ENCODE measurements at regions not wholly inside any gene's neighbourhood (a gene's known extent, or its start where the extent isn't known, plus 50 kb on each side); places are given as distances from the start of the nearest gene placed in this dataset.

DNA sequence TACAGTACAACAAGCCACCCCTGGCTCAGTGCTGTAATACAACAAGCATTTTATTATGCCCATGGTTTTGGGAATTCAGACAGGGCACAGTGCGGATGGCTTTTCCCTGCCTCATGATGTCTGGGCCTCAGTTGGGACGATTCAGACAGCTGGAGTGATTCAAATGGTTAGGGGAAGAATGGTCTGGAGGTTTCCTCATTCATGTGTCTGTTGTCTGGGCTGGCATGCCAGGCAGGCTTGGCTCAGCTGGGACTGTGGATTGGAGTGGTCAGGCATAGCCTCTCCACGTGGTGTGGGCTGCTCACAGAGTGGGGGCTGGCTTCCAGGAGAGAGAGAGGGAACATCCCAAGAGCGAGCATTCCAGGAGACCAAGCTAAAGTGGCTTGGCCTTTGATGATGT lies 164.4 kb downstream of the C11orf91 start:
- CTCF ChIA-PET: interaction anchor here (0.6 kb wide), 1 partner anchor 46 kb away, joined by 3 read pairs; no protein-coding TSS in a partner anchor
- POLR2A ChIA-PET: no interaction called here
- TF ChIP-seq ZNF629 (tag by site-specific recombination; IDR thresholded peaks at IDR 0.05): no peak
- TF ChIP-seq, protein P1, sequence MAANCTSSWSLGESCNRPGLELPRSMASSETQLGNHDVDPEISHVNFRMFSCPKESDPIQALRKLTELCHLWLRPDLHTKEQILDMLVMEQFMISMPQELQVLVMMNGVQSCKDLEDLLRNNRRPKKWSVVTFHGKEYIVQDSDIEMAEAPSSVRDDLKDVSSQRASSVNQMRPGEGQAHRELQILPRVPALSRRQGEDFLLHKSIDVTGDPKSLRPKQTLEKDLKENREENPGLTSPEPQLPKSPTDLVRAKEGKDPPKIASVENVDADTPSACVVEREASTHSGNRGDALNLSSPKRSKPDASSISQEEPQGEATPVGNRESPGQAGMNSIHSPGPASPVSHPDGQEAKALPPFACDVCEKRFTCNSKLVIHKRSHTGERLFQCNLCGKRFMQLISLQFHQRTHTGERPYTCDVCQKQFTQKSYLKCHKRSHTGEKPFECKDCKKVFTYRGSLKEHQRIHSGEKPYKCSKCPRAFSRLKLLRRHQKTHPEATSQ (tag by site-specific recombination; IDR thresholded peaks at IDR 0.05): no peak
- no peak for TF ChIP-seq GLI4 (tag by site-specific recombination; IDR thresholded peaks at IDR 0.05)
- no peak for TF ChIP-seq SP3 (tag by site-specific recombination; IDR thresholded peaks at IDR 0.05)
- no peak for TF ChIP-seq ZNF776 (tag by site-specific recombination; IDR thresholded peaks at IDR 0.05; ENCODE audit: borderline replicate concordance)
- TF ChIP-seq, protein P2, sequence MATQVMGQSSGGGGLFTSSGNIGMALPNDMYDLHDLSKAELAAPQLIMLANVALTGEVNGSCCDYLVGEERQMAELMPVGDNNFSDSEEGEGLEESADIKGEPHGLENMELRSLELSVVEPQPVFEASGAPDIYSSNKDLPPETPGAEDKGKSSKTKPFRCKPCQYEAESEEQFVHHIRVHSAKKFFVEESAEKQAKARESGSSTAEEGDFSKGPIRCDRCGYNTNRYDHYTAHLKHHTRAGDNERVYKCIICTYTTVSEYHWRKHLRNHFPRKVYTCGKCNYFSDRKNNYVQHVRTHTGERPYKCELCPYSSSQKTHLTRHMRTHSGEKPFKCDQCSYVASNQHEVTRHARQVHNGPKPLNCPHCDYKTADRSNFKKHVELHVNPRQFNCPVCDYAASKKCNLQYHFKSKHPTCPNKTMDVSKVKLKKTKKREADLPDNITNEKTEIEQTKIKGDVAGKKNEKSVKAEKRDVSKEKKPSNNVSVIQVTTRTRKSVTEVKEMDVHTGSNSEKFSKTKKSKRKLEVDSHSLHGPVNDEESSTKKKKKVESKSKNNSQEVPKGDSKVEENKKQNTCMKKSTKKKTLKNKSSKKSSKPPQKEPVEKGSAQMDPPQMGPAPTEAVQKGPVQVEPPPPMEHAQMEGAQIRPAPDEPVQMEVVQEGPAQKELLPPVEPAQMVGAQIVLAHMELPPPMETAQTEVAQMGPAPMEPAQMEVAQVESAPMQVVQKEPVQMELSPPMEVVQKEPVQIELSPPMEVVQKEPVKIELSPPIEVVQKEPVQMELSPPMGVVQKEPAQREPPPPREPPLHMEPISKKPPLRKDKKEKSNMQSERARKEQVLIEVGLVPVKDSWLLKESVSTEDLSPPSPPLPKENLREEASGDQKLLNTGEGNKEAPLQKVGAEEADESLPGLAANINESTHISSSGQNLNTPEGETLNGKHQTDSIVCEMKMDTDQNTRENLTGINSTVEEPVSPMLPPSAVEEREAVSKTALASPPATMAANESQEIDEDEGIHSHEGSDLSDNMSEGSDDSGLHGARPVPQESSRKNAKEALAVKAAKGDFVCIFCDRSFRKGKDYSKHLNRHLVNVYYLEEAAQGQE (tag by site-specific recombination; IDR thresholded peaks at IDR 0.05): no peak
- TF ChIP-seq, protein P3, sequence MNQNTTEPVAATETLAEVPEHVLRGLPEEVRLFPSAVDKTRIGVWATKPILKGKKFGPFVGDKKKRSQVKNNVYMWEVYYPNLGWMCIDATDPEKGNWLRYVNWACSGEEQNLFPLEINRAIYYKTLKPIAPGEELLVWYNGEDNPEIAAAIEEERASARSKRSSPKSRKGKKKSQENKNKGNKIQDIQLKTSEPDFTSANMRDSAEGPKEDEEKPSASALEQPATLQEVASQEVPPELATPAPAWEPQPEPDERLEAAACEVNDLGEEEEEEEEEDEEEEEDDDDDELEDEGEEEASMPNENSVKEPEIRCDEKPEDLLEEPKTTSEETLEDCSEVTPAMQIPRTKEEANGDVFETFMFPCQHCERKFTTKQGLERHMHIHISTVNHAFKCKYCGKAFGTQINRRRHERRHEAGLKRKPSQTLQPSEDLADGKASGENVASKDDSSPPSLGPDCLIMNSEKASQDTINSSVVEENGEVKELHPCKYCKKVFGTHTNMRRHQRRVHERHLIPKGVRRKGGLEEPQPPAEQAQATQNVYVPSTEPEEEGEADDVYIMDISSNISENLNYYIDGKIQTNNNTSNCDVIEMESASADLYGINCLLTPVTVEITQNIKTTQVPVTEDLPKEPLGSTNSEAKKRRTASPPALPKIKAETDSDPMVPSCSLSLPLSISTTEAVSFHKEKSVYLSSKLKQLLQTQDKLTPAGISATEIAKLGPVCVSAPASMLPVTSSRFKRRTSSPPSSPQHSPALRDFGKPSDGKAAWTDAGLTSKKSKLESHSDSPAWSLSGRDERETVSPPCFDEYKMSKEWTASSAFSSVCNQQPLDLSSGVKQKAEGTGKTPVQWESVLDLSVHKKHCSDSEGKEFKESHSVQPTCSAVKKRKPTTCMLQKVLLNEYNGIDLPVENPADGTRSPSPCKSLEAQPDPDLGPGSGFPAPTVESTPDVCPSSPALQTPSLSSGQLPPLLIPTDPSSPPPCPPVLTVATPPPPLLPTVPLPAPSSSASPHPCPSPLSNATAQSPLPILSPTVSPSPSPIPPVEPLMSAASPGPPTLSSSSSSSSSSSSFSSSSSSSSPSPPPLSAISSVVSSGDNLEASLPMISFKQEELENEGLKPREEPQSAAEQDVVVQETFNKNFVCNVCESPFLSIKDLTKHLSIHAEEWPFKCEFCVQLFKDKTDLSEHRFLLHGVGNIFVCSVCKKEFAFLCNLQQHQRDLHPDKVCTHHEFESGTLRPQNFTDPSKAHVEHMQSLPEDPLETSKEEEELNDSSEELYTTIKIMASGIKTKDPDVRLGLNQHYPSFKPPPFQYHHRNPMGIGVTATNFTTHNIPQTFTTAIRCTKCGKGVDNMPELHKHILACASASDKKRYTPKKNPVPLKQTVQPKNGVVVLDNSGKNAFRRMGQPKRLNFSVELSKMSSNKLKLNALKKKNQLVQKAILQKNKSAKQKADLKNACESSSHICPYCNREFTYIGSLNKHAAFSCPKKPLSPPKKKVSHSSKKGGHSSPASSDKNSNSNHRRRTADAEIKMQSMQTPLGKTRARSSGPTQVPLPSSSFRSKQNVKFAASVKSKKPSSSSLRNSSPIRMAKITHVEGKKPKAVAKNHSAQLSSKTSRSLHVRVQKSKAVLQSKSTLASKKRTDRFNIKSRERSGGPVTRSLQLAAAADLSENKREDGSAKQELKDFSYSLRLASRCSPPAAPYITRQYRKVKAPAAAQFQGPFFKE (tag by site-specific recombination; IDR thresholded peaks at IDR 0.05; ENCODE audit: borderline replicate concordance): no peak
- TF ChIP-seq, protein P4, sequence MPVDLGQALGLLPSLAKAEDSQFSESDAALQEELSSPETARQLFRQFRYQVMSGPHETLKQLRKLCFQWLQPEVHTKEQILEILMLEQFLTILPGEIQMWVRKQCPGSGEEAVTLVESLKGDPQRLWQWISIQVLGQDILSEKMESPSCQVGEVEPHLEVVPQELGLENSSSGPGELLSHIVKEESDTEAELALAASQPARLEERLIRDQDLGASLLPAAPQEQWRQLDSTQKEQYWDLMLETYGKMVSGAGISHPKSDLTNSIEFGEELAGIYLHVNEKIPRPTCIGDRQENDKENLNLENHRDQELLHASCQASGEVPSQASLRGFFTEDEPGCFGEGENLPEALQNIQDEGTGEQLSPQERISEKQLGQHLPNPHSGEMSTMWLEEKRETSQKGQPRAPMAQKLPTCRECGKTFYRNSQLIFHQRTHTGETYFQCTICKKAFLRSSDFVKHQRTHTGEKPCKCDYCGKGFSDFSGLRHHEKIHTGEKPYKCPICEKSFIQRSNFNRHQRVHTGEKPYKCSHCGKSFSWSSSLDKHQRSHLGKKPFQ (tag by site-specific recombination; IDR thresholded peaks at IDR 0.05): no peak
- TF ChIP-seq ZNF184 (tag by site-specific recombination; IDR thresholded peaks at IDR 0.05): no peak
- no peak for TF ChIP-seq ZNF155 (tag by site-specific recombination; IDR thresholded peaks at IDR 0.05)
- TF ChIP-seq ZNF335 (tag by site-specific recombination; conservative IDR thresholded peaks at IDR 0.05): no peak
- TF ChIP-seq, protein P5, sequence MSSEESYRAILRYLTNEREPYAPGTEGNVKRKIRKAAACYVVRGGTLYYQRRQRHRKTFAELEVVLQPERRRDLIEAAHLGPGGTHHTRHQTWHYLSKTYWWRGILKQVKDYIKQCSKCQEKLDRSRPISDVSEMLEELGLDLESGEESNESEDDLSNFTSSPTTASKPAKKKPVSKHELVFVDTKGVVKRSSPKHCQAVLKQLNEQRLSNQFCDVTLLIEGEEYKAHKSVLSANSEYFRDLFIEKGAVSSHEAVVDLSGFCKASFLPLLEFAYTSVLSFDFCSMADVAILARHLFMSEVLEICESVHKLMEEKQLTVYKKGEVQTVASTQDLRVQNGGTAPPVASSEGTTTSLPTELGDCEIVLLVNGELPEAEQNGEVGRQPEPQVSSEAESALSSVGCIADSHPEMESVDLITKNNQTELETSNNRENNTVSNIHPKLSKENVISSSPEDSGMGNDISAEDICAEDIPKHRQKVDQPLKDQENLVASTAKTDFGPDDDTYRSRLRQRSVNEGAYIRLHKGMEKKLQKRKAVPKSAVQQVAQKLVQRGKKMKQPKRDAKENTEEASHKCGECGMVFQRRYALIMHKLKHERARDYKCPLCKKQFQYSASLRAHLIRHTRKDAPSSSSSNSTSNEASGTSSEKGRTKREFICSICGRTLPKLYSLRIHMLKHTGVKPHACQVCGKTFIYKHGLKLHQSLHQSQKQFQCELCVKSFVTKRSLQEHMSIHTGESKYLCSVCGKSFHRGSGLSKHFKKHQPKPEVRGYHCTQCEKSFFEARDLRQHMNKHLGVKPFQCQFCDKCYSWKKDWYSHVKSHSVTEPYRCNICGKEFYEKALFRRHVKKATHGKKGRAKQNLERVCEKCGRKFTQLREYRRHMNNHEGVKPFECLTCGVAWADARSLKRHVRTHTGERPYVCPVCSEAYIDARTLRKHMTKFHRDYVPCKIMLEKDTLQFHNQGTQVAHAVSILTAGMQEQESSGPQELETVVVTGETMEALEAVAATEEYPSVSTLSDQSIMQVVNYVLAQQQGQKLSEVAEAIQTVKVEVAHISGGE (tag by site-specific recombination; conservative IDR thresholded peaks at IDR 0.05; ENCODE audit: low read depth): no peak
- TF ChIP-seq, protein P6, sequence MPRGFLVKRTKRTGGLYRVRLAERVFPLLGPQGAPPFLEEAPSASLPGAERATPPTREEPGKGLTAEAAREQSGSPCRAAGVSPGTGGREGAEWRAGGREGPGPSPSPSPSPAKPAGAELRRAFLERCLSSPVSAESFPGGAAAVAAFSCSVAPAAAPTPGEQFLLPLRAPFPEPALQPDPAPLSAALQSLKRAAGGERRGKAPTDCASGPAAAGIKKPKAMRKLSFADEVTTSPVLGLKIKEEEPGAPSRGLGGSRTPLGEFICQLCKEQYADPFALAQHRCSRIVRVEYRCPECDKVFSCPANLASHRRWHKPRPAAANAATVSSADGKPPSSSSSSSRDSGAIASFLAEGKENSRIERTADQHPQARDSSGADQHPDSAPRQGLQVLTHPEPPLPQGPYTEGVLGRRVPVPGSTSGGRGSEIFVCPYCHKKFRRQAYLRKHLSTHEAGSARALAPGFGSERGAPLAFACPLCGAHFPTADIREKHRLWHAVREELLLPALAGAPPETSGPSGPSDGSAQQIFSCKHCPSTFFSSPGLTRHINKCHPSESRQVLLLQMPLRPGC (tag by site-specific recombination; IDR thresholded peaks at IDR 0.05): no peak
- TF ChIP-seq ZNF544 (tag by site-specific recombination; IDR thresholded peaks at IDR 0.05): no peak
- TF ChIP-seq, protein P7, sequence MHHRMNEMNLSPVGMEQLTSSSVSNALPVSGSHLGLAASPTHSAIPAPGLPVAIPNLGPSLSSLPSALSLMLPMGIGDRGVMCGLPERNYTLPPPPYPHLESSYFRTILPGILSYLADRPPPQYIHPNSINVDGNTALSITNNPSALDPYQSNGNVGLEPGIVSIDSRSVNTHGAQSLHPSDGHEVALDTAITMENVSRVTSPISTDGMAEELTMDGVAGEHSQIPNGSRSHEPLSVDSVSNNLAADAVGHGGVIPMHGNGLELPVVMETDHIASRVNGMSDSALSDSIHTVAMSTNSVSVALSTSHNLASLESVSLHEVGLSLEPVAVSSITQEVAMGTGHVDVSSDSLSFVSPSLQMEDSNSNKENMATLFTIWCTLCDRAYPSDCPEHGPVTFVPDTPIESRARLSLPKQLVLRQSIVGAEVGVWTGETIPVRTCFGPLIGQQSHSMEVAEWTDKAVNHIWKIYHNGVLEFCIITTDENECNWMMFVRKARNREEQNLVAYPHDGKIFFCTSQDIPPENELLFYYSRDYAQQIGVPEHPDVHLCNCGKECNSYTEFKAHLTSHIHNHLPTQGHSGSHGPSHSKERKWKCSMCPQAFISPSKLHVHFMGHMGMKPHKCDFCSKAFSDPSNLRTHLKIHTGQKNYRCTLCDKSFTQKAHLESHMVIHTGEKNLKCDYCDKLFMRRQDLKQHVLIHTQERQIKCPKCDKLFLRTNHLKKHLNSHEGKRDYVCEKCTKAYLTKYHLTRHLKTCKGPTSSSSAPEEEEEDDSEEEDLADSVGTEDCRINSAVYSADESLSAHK (tag by site-specific recombination; IDR thresholded peaks at IDR 0.05): no peak
- TF ChIP-seq ZNF558 (tag by site-specific recombination; IDR thresholded peaks at IDR 0.05): no peak
- no peak for TF ChIP-seq TCF7L2 (IDR thresholded peaks at IDR 0.05; ENCODE audit: borderline replicate concordance, low read depth, low read length)

More for the DNA sequence above, 164.4 kb downstream of the C11orf91 start:
- Histone ChIP-seq H3K36me3 (ENCODE audit: control insufficient read depth in 2 of 2, insufficient read depth in 1 of 2, low read length in 2 of 2) (no peaks in the 10 kb centered on the region), H3K4me1 (ENCODE audit: control insufficient read depth, insufficient read depth, low read length) (no peaks in the 10 kb centered on the region), H3K4me3 (ENCODE audit: low read depth, low read length) (no peak overlapping the region), H3K27ac (ENCODE audit: extremely low read depth, low read depth, low read length) (no peak overlapping the region), H3K9me3 (ENCODE audit: control insufficient read depth, insufficient read depth, low read depth, low read length) (no peaks in the 10 kb centered on the region)

Data from HEK293 (cell line).